Esophagus squamous epithelium (tissue), 4 donors: ENCODE measurements at regions not wholly inside any gene's neighbourhood (a gene's known extent, or its start where the extent isn't known, plus 50 kb on each side); places are given as distances from the start of the nearest gene placed in this dataset.

Source experiments
- CTCF ChIP-seq, 6 experiments: fragments of 450-650 bp in 4 of 6; fragments of 200-600 bp in 2 of 6; sonication (generic) in 2 of 6; IDR thresholded peaks; one replicate each; pipeline ENCODE4 v1.5.1; 2016 to 2019; ENCODE audit warnings: antibody characterized with exemption in 6 of 6, mild to moderate bottlenecking in 4 of 6, moderate library complexity in 4 of 6
- POLR2A ChIP-seq, 4 donors: fragments of 450-650 bp; IDR thresholded peaks; one replicate each; pipeline ENCODE4 v1.6.1; 2017; ENCODE audit warnings: antibody characterized with exemption in 4 of 4, mild to moderate bottlenecking in 4 of 4, moderate library complexity in 3 of 4

DNA sequence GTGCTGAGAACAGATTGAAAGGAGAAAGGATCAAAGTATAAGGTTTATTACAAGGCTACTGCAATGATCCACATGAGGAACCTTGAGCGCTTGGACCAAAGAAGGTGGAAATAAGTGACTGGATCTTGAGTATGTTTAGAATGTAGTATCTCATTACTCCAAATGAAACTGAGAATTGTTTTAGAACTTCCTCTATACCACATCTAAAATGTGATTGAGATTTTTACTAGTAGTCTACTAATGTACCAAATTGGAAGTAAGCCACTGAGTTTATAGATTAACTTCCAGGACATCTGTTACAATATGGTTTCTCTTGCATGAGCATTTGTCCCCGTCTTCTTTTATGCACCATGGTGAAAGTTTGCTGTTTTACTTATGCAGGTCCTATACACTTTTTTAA lies 300.5 kb downstream of the SUCLG1 start:
- TF ChIP-seq CTCF (IDR thresholded peaks at IDR 0.05) (no peak), POLR2A (IDR thresholded peaks at IDR 0.05) (no peak)
